Keratinocyte (primary cell): ENCODE measurements at regions not wholly inside any gene's neighbourhood (a gene's known extent, or its start where the extent isn't known, plus 50 kb on each side); places are given as distances from the start of the nearest gene placed in this dataset.

Experiments used
- DNase-seq: peaks from one replicate; pipeline ENCODE4 v3.0.0-alpha.2; 2011; ENCODE audit warnings: low read depth, missing footprints, low spot score
- FAIRE-seq: peaks from 2 replicates; lab custom pipeline; 2011; peaks lifted over from hg19 to GRCh38; lab: Jason Lieb, UNC
- H2AFZ ChIP-seq: 2 replicates; pipeline ENCODE4 v1.6.0; 2012; ENCODE audit warnings: low read length, control low read depth, inconsistent platforms; ENCODE audit not compliant: control insufficient read depth
- H3K27ac ChIP-seq: 2 replicates; pipeline ENCODE4 v1.5.1; 2011; ENCODE audit warnings: low read length; ENCODE audit not compliant: control insufficient read depth, insufficient read depth
- H3K27me3 ChIP-seq: 3 replicates; pipeline ENCODE4 v1.6.0; 2011; ENCODE audit warnings: low read length; ENCODE audit not compliant: control insufficient read depth, insufficient read depth; ENCODE audit errors: extremely low read depth
- H3K36me3 ChIP-seq, 2 experiments: 2 replicates in 1 of 2; 3 replicates in 1 of 2; pipeline ENCODE4 v1.5.1; 2011; ENCODE audit warnings: low read length in 2 of 2, mild to moderate bottlenecking in 1 of 2; ENCODE audit not compliant: control insufficient read depth in 2 of 2, insufficient read depth in 2 of 2; ENCODE audit errors: extremely low read depth in 1 of 2
- H3K4me1 ChIP-seq: 3 replicates; pipeline ENCODE4 v1.5.1; 2011; ENCODE audit warnings: low read length; ENCODE audit not compliant: control insufficient read depth, insufficient read depth; ENCODE audit errors: extremely low read depth
- H3K4me2 ChIP-seq: 3 replicates; pipeline ENCODE4 v1.6.0; 2011; ENCODE audit warnings: low read depth, low read length; ENCODE audit not compliant: control insufficient read depth, insufficient read depth; ENCODE audit errors: extremely low read depth
- H3K4me3 ChIP-seq, 3 experiments: fragments of 200-600 bp in 1 of 3; sonication (generic) in 1 of 3; 2 replicates in 2 of 3; 3 replicates in 1 of 3; pipeline ENCODE4 v1.5.1; 2011 to 2016; ENCODE audit warnings: low read length in 3 of 3, mild to moderate bottlenecking in 3 of 3, control low read depth in 2 of 3, inconsistent platforms in 1 of 3, low read depth in 1 of 3, mixed read lengths in 1 of 3, mixed run types in 1 of 3, moderate library complexity in 1 of 3; ENCODE audit not compliant: control insufficient read depth in 2 of 3, insufficient read depth in 2 of 3; ENCODE audit errors: extremely low read depth in 1 of 3
- H3K79me2 ChIP-seq: 2 replicates; pipeline ENCODE4 v1.6.0; 2012; ENCODE audit warnings: low read length; ENCODE audit not compliant: control insufficient read depth, insufficient read depth
- H3K9ac ChIP-seq: 3 replicates; pipeline ENCODE4 v1.6.0; 2011; ENCODE audit warnings: low read length; ENCODE audit not compliant: control insufficient read depth, insufficient read depth; ENCODE audit errors: extremely low read depth
- H3K9me1 ChIP-seq: 3 replicates; pipeline ENCODE4 v1.6.0; 2011; ENCODE audit warnings: low read length; ENCODE audit not compliant: control insufficient read depth, insufficient read depth; ENCODE audit errors: extremely low read depth
- H3K9me3 ChIP-seq: 2 replicates; pipeline ENCODE4 v1.5.1; 2012; ENCODE audit warnings: low read depth, low read length; ENCODE audit not compliant: control insufficient read depth
- H4K20me1 ChIP-seq: 3 replicates; pipeline ENCODE4 v1.6.0; 2011; ENCODE audit warnings: low read length; ENCODE audit not compliant: control insufficient read depth, insufficient read depth; ENCODE audit errors: extremely low read depth
- EZH2 ChIP-seq: IDR thresholded peaks from one replicate; pipeline ENCODE4 v1.6.1; 2012; ENCODE audit warnings: inconsistent platforms, mild to moderate bottlenecking, low read length, moderate library complexity
- dilution Hi-C: fragments of 300-500 bp; cut with MboI; formaldehyde crosslinking; loops from one replicate; pipeline ENCODE4 v1.7.0; 2020; ENCODE audit warnings: low sequenced_read_pairs; ENCODE audit not compliant: extremely low pct_ligation_motif_present
- TF ChIP-seq, protein P1 (sequence below), 3 experiments: IDR thresholded peaks in 1 of 3; conservative IDR thresholded peaks in 1 of 3; optimal IDR thresholded peaks in 1 of 3; 2 replicates in 2 of 3; 3 replicates in 1 of 3; pipeline versions ENCODE3 to v1.5.1; 2011; ENCODE audit warnings: low read length in 3 of 3, mild to moderate bottlenecking in 3 of 3, moderate library complexity in 2 of 3, control low read depth in 1 of 3, inconsistent platforms in 1 of 3; ENCODE audit not compliant: insufficient read depth in 2 of 3; ENCODE audit errors: extremely low read depth in 1 of 3

DNA sequence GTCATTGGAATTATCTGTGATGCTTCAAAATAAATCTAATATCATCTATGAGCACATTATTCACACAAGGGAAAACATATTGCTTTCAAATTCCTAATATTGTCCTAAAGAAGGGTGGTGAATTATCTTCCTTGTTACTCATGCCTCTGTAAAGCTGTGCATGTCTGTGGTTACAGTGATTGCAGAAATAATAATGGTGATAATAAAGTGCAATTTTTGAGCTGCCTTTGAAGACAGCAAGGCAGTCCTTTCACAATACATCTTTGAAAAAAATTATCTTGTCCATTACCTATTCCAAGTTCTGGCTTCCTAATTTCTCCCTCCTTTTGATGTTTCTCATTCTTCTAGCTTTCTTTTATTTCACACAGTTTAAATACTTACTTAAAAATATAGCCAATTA lies 442.1 kb upstream of the EYS start:
- TF ChIP-seq, protein P1, sequence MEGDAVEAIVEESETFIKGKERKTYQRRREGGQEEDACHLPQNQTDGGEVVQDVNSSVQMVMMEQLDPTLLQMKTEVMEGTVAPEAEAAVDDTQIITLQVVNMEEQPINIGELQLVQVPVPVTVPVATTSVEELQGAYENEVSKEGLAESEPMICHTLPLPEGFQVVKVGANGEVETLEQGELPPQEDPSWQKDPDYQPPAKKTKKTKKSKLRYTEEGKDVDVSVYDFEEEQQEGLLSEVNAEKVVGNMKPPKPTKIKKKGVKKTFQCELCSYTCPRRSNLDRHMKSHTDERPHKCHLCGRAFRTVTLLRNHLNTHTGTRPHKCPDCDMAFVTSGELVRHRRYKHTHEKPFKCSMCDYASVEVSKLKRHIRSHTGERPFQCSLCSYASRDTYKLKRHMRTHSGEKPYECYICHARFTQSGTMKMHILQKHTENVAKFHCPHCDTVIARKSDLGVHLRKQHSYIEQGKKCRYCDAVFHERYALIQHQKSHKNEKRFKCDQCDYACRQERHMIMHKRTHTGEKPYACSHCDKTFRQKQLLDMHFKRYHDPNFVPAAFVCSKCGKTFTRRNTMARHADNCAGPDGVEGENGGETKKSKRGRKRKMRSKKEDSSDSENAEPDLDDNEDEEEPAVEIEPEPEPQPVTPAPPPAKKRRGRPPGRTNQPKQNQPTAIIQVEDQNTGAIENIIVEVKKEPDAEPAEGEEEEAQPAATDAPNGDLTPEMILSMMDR (optimal IDR thresholded peaks at IDR 0.05 in 1 of 3, IDR thresholded peaks at IDR 0.05 in 1 of 3, conservative IDR thresholded peaks at IDR 0.05 in 1 of 3; ENCODE audit: extremely low read depth in 1 of 3, insufficient read depth in 2 of 3, low read length in 3 of 3) = no peak
- TF ChIP-seq EZH2 = no peak

GRCh38 chr6:66145867-66146266 lies 438.8 kb upstream of the EYS start:
- no peak overlapping the region for H3K4me3 ChIP-seq
- H3K9me1 ChIP-seq = no peaks in the 10 kb centered on the region
- no peak overlapping the region for H3K27ac ChIP-seq
- TF ChIP-seq EZH2 = no peak
- TF ChIP-seq, protein P1 (optimal IDR thresholded peaks at IDR 0.05 in 1 of 3, IDR thresholded peaks at IDR 0.05 in 1 of 3, conservative IDR thresholded peaks at IDR 0.05 in 1 of 3; ENCODE audit: extremely low read depth in 1 of 3, insufficient read depth in 2 of 3, low read length in 3 of 3) = no peak
- no peak for FAIRE-seq
- H3K4me2 ChIP-seq = no peak overlapping the region
- no peak overlapping the region for H2AFZ ChIP-seq
- no peaks in the 10 kb centered on the region for H3K79me2 ChIP-seq
- dilution Hi-C loops = no loop called here
- H3K9me3 ChIP-seq = no peaks in the 10 kb centered on the region
- DNase-seq = no peak
- no peaks in the 10 kb centered on the region for H3K36me3 ChIP-seq
- H3K9ac ChIP-seq = no peak overlapping the region
- H4K20me1 ChIP-seq = no peaks in the 10 kb centered on the region
- no peaks in the 10 kb centered on the region for H3K27me3 ChIP-seq
- no peaks in the 10 kb centered on the region for H3K4me1 ChIP-seq

More for the DNA sequence above, 442.1 kb upstream of the EYS start:
- no peaks in the 10 kb centered on the region for H3K27me3 ChIP-seq
- FAIRE-seq = no peak
- H4K20me1 ChIP-seq = no peaks in the 10 kb centered on the region
- no peak for DNase-seq
- H3K9me1 ChIP-seq = no peaks in the 10 kb centered on the region
- H3K4me1 ChIP-seq = no peaks in the 10 kb centered on the region
- no peak overlapping the region for H3K27ac ChIP-seq
- no peak overlapping the region for H2AFZ ChIP-seq
- no peaks in the 10 kb centered on the region for H3K36me3 ChIP-seq
- dilution Hi-C loops = no loop called here
- H3K79me2 ChIP-seq = no peaks in the 10 kb centered on the region
- no peaks in the 10 kb centered on the region for H3K9me3 ChIP-seq
- H3K4me2 ChIP-seq = no peak overlapping the region
- no peak overlapping the region for H3K4me3 ChIP-seq
- H3K9ac ChIP-seq = no peak overlapping the region
